ENCODE measurements at regions not wholly inside any gene's neighbourhood (a gene's known extent, or its start where the extent isn't known, plus 50 kb on each side); places are given as distances from the start of the nearest gene placed in this dataset.

GRCh38 chr4:96227515-96227914 is 387.6 kb downstream of the PDHA2 start:
- TF ChIP-seq CTCF (conservative IDR thresholded peaks at IDR 0.05; ENCODE audit: low read depth, low read length) = no peak
- no peak overlapping the region for H3K4me3 ChIP-seq (ENCODE audit: low read depth, low read length)
- DNase-seq (ENCODE audit: low read depth) = no peak

DNA sequence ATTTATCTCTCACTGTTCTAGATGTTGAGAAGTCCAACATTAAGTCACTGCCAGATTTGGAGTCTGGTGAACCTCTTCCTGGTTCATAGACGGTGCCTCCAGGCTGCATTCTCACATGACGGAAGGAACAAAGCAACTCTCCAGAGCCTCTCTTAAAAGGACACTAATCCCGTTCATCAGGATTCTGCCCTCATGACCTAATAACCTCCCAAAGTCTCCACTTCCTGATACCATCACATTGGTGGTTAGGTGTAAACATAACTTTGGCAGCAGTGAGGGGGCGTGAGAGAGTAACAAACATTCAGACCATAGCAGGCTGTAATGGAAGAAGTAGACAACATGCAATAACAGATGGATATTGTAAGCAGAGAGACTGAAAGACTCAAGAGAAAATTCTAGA is 388.6 kb downstream of the PDHA2 start:
- no peak for DNase-seq (ENCODE audit: low read depth)
- no peak for TF ChIP-seq CTCF (conservative IDR thresholded peaks at IDR 0.05; ENCODE audit: low read depth, low read length)
- H3K4me3 ChIP-seq (ENCODE audit: low read depth, low read length) = no peak overlapping the region

GRCh38 chr4:96240041-96240440 is 400.1 kb downstream of the PDHA2 start:
- no peak for TF ChIP-seq CTCF (conservative IDR thresholded peaks at IDR 0.05; ENCODE audit: low read depth, low read length)
- no peak overlapping the region for H3K4me3 ChIP-seq (ENCODE audit: low read depth, low read length)
- no peak for DNase-seq (ENCODE audit: low read depth)

DNA sequence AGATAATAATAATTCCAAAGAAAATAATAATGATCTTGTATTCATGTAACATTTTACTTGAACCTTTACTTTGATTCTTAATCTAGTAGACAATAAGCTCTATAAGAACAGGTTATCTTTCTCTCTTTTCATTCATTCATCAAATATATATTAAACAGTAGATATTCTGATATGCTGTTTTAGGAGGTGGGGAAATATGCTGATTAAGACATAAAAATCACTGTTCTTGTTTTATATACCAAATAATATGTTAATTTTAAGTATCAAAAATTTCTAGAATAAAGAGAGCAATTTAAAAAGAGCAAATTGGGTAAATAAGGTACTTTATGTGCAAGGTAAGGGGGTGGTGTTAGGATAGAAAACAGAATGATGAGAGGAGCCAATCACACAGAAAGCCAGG is 401.9 kb downstream of the PDHA2 start:
- TF ChIP-seq CTCF (conservative IDR thresholded peaks at IDR 0.05; ENCODE audit: low read depth, low read length) = no peak
- no peak for DNase-seq (ENCODE audit: low read depth)
- no peak overlapping the region for H3K4me3 ChIP-seq (ENCODE audit: low read depth, low read length)

GRCh38 chr4:96247096-96247495 is 407.2 kb downstream of the PDHA2 start:
- DNase-seq (ENCODE audit: low read depth) = no peak
- no peak for TF ChIP-seq CTCF (conservative IDR thresholded peaks at IDR 0.05; ENCODE audit: low read depth, low read length)
- H3K4me3 ChIP-seq (ENCODE audit: low read depth, low read length) = no peak overlapping the region

GRCh38 chr4:96248225-96248624 is 408.3 kb downstream of the PDHA2 start:
- TF ChIP-seq CTCF (conservative IDR thresholded peaks at IDR 0.05; ENCODE audit: low read depth, low read length) = no peak
- no peak overlapping the region for H3K4me3 ChIP-seq (ENCODE audit: low read depth, low read length)
- no peak for DNase-seq (ENCODE audit: low read depth)

- TF ChIP-seq CTCF (conservative IDR thresholded peaks at IDR 0.05; ENCODE audit: low read depth, low read length) = no peak
- no peak overlapping the region for H3K4me3 ChIP-seq (ENCODE audit: low read depth, low read length)
- no peak for DNase-seq (ENCODE audit: low read depth)
Observed at GRCh38 chr4:96260064-96260682, 420.3 kb downstream of the PDHA2 start.
